Large intestine (tissue), 3 donors: ENCODE measurements at regions not wholly inside any gene's neighbourhood (a gene's known extent, or its start where the extent isn't known, plus 50 kb on each side); places are given as distances from the start of the nearest gene placed in this dataset.
"Not testable (repeated sequence)": the region's sequence is repeated elsewhere in the genome, so short reads cannot be mapped to it uniquely, and the experiment has no call there.

Experiments
- DNase-seq, 2 donors: peaks; one replicate each; pipeline versions ENCODE4 v3.0.0 to v3.0.0-alpha.2; 2013
- H3K27ac ChIP-seq: one replicate; pipeline ENCODE4 v1.5.1; 2013; ENCODE audit warnings: low read length
- H3K27me3 ChIP-seq: 2 replicates; pipeline ENCODE4 v1.6.1; 2013; ENCODE audit warnings: low read length; ENCODE audit not compliant: control insufficient read depth, insufficient read depth
- H3K36me3 ChIP-seq: 2 replicates; pipeline ENCODE4 v1.6.1; 2013; ENCODE audit warnings: low read length; ENCODE audit not compliant: control insufficient read depth, insufficient read depth
- H3K4me1 ChIP-seq: one replicate; pipeline ENCODE4 v1.6.1; 2013; ENCODE audit warnings: low read length; ENCODE audit not compliant: control insufficient read depth, insufficient read depth
- H3K4me3 ChIP-seq: one replicate; pipeline ENCODE4 v1.5.1; 2013; ENCODE audit warnings: low read length
- H3K9me3 ChIP-seq: one replicate; pipeline ENCODE4 v1.6.1; 2013; ENCODE audit warnings: mild to moderate bottlenecking, low read depth, low read length, moderate library complexity; ENCODE audit not compliant: control insufficient read depth
- WGBS: methylation state at CpG from one replicate; pipeline ENCODE4 v1.1.5; 2013; ENCODE audit warnings: low lambda C conversion rate; ENCODE audit not compliant: insufficient coverage; 5-methylcytosine and 5-hydroxymethylcytosine counted together

DNA sequence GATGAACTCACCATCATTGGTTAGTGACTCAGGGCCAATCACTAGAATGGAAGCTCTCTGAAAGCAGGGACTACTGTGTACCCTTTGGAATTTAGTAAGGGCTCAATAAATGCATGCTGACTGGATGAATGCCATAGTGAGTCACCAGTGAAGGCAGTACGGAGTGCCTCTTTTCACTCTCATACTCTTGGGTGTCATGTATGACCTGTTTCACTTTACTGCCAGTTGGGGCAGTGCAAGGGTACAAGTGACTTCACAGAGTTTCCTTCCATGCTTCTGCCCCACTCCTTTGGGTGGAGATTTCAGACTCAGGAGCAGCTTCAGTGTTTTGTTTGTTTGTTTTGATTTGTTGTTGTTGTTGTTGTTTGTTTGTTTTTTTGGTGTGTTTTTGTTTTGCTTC, 57.7 kb downstream of the SOX3 start:
- no peaks in the 10 kb centered on the region for H3K4me1 ChIP-seq
- H3K36me3 ChIP-seq, result no peaks in the 10 kb centered on the region
- H3K27me3 ChIP-seq, result no peaks in the 10 kb centered on the region
- DNase-seq, result no peak
- no peak overlapping the region for H3K27ac ChIP-seq
- no peak overlapping the region for H3K4me3 ChIP-seq
- no CpG with 5 or more reads among the region's 1 CpG for WGBS
- H3K9me3 ChIP-seq, result no peaks in the 10 kb centered on the region

DNA sequence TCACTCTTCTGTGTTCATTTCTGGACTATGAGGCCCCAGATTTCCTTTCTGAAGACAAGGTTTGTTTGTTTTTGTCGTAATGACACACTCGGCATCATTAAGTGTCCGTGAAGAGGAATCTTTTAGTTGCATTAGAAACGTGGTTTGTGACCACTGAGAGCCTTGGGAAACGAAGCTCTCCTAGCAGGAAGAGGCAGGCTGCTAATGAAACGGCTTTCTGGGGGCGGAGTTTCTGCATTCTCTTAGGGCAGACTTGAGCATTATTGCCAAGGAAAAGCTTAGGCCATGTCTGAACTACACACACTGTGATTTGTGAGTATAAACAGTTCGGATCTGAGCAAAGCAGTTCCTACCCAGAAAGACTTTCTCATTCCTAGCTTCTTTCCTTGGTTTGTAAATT, 64.0 kb downstream of the SOX3 start:
- H3K4me3 ChIP-seq, result no peak overlapping the region
- H3K4me1 ChIP-seq, result no peaks in the 10 kb centered on the region
- H3K27me3 ChIP-seq, result peaks cover 8% of the 10 kb centered on the region
- WGBS, result no CpG with 5 or more reads among the region's 8 CpGs
- no peaks in the 10 kb centered on the region for H3K9me3 ChIP-seq
- DNase-seq, result peak in 1 of 2 donors; percentile 3
- no peaks in the 10 kb centered on the region for H3K36me3 ChIP-seq
- no peak overlapping the region for H3K27ac ChIP-seq

DNA sequence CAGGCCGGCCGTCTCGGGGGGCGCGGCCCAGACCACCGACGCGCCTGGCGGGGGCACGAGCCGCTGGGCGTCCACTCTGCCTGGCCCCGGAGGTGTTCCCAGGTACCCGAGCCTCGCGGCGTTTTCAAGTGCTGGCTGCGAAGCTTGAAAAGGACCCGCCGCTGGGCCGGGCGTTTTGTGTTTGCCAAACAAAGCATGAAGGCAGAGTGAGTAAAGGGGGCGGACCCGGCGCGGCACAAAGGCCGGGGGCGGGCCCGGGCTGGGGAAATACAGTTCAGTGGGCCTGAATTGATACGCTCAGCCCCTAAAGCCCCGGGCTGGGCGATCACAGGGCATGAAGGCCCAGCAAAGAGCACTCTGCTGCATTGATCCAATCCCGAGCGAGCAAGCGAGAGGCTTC, 65.4 kb downstream of the SOX3 start:
- no peaks in the 10 kb centered on the region for H3K9me3 ChIP-seq
- WGBS, result no CpG with 5 or more reads among the region's 35 CpGs
- DNase-seq, result no peak
- H3K27me3 ChIP-seq, result peaks cover 8% of the 10 kb centered on the region
- no peaks in the 10 kb centered on the region for H3K4me1 ChIP-seq
- no peaks in the 10 kb centered on the region for H3K36me3 ChIP-seq
- no peak overlapping the region for H3K4me3 ChIP-seq
- no peak overlapping the region for H3K27ac ChIP-seq

DNA sequence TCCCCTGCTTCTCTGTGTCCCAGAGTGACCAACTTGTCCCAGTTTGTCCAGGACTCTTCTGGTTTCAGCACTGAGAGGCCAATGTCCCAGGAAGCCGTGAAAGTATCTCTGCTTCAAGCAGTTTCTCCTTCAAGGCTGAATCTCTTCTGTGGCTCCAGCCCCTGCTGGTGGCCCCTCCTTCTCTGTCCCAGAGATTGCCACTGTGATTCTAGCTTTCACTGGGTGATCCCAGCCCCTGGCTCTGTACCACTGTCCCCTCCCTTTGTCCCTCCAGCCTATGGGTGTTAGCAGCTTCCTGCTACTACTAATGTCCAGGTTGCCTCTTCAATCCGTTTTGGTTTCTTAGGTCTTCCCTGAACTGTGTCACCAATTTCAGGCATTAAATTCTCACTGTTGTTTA, 70.5 kb downstream of the SOX3 start:
- WGBS, result no CpG with 5 or more reads among the region's 2 CpGs
- H3K4me1 ChIP-seq, result no peaks in the 10 kb centered on the region
- no peaks in the 10 kb centered on the region for H3K9me3 ChIP-seq
- H3K27me3 ChIP-seq, result peaks cover 4% of the 10 kb centered on the region
- no peak overlapping the region for H3K4me3 ChIP-seq
- no peak overlapping the region for H3K27ac ChIP-seq
- H3K36me3 ChIP-seq, result no peaks in the 10 kb centered on the region
- no peak for DNase-seq

DNA sequence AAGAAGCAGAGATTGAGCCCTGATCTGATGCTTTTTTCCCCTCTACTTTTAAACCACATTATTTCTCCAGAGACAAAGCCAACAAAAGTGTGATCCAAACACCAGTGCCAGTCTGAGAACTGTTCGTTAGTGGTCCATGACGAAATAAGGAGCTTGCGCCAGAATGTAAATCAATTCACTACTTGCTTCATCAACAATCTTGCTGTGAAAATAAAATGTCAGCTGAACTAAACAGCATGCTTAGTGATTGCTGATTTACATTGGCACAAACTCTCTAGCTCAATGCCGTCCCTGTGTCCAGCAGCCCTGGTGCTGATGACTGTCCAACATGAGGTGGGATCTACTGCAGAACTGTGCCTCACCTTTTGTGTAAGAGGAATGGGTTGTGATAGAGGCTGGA, 71.3 kb downstream of the SOX3 start:
- no CpG with 5 or more reads among the region's 4 CpGs for WGBS
- Histone ChIP-seq H3K9me3 (no peaks in the 10 kb centered on the region), H3K36me3 (no peaks in the 10 kb centered on the region), H3K4me1 (no peaks in the 10 kb centered on the region), H3K4me3 (no peak overlapping the region), H3K27me3 (no peaks in the 10 kb centered on the region), H3K27ac (no peak overlapping the region)
- no peak for DNase-seq

DNA sequence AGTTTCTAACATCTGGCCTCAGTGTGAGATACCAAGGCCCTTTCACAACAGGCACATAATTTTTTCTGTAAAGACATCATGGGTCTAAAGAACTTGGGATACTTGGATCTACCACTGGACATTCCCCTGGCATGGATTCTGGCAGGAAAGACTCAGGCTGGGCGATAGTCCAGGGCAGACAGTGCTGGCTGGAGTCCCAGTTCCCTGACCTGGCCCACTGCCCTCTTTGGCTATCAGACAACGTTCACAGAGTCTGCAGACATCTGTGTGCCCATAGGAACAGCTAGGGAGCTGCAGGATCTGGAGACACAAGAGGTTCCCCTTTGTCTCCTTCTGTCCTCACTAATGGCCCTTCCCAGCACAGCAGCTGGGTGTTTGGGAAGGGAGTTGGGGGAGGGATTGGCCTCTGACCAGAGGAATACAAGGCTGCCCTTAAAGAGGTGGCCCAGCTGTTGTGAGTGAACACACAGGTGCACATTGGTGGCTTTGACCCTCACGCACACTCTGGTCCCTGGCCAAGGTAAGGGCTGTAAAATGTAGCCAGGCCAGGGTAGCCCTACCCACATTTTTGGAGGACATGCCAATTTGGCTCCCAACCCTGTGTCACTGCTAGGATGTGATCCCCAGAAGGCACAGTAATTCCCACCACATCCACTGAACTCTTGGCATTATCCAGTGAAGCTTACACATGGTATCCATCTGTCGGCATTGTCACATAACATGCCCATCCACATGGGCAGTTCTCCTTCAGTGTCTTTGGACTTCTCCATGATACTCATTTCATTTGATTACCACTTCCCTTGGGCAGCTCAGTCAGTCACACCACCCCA, 72.3 kb downstream of the SOX3 start:
- no peak overlapping the region for H3K27ac ChIP-seq
- no CpG with 5 or more reads among the region's 4 CpGs for WGBS
- no peaks in the 10 kb centered on the region for H3K4me1 ChIP-seq
- DNase-seq, result no peak
- no peaks in the 10 kb centered on the region for H3K27me3 ChIP-seq
- H3K4me3 ChIP-seq, result no peak overlapping the region
- no peaks in the 10 kb centered on the region for H3K9me3 ChIP-seq
- H3K36me3 ChIP-seq, result no peaks in the 10 kb centered on the region

DNA sequence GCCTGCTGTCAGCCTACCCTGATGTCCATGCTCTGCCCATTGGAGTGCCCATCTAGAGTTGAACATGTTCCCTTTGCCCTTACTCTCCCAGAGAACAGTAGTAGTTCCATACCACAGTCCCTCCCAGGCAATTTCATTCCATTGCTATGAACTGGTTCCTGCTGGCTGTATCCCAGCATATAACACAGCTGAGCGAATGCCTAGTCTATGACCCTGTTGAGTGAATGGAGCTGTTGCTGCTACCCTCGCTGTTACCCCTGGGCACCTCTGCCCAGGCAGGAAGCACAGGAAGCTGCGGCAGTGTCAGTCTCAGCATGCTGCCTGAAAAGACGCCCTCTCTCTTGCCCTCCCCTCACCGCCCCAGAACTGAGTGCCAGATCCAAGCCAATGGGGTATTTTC, 73.3 kb downstream of the SOX3 start:
- Histone ChIP-seq H3K4me1 (no peaks in the 10 kb centered on the region), H3K36me3 (no peaks in the 10 kb centered on the region), H3K9me3 (no peaks in the 10 kb centered on the region), H3K27me3 (no peaks in the 10 kb centered on the region), H3K4me3 (no peak overlapping the region), H3K27ac (no peak overlapping the region)
- no peak for DNase-seq
- no CpG with 5 or more reads among the region's 5 CpGs for WGBS

DNA sequence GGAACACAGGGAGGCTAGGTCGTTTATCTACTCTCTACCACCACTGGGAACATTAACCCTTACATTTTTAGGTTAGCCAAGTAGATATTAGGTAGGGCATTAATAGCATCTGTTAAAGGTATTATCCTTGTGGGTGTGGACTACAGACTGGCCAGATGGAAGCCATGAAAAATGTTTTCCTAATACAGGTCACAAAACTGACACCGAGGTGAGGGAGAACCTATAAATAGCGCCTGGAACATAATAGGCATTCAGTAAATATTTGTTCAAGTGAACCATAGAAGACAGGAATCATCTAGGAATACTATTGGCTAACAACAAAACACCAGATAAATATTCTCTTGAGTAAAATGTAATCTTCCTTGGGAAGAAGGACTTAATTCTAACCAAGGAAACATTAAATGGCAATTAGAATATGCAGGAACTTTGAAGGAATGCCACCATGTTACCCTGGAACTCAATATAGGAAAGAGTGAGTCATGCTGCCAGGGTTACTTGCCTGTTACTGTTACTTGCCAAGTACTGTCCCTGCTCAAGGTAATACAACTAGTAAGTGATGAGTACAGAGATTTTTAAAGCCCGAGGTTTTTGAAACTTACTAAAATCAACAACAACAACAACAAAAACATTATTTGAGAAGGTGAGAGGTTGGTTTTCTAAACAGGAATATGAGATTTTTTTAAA, 79.0 kb downstream of the SOX3 start:
- Histone ChIP-seq H3K27me3 (no peaks in the 10 kb centered on the region), H3K9me3 (no peaks in the 10 kb centered on the region), H3K4me3 (no peak overlapping the region), H3K4me1 (no peaks in the 10 kb centered on the region), H3K36me3 (no peaks in the 10 kb centered on the region), H3K27ac (no peak overlapping the region)
- DNase-seq, result no peak
- no CpG with 5 or more reads among the region's 4 CpGs for WGBS

DNA sequence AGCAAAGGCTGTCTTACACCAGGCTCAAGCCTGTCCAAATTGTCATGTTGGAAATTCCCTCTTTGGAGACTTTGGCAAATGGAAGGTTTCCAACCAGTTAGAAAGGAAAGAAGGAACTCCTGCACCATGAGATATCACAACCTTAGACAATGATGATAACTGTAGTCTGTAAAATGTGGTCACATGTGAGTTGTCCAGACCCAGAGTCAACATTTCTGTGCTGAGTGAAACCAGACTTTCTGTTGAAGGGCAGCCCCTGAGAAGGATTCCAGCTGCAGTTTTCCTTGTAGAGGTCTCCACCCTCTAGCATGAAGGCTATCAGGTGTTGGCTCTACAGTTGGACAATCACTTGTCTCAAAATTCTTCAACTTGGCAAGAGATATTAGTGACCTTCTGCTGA, 82.4 kb downstream of the SOX3 start:
- H3K36me3 ChIP-seq, result no peaks in the 10 kb centered on the region
- H3K4me3 ChIP-seq, result no peak overlapping the region
- H3K27me3 ChIP-seq, result no peaks in the 10 kb centered on the region
- DNase-seq, result no peak
- H3K27ac ChIP-seq, result no peak overlapping the region
- no peaks in the 10 kb centered on the region for H3K9me3 ChIP-seq
- no peaks in the 10 kb centered on the region for H3K4me1 ChIP-seq

DNA sequence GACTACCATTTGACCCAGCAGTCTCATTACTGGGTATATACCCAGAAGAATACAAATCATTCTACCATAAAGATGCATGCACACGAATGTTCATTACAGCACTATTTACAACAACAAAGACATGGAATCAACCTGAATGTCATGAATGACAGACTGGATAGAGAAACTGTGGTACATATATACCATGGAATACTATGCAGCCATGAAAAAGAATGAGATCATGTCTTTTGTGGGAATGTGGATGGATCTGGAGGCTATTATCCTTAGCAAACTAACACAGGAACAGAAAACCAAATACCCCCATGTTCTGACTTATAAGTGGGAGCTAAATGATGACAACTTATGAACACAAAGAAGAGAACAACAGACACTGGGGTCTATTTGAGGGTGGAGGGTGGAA, 102.7 kb downstream of the SOX3 start:
- not testable (repeated sequence) for DNase-seq, H3K9me3 ChIP-seq, H3K27me3 ChIP-seq, H3K27ac ChIP-seq, H3K4me3 ChIP-seq, H3K36me3 ChIP-seq, H3K4me1 ChIP-seq
- no CpG with 5 or more reads among the region's 1 CpG for WGBS

DNA sequence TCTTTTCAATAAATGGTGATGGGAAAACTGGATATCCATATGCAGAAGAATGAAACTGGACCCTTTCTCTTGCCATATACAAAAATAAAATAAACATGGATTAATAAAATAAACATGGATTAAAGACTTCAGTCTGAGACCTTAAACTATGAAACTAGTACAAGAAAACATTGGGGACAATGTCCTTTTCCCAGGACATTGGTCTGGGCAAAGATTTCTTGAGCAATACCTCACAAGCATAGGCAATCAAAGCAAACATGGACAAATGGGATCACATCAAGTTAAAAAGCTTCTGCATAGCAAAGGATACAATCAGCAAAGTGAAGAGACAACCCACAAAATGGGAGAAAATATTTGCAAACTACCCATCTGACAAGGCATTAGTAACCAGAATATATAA, 108.5 kb downstream of the SOX3 start:
- not testable (repeated sequence) for H3K27ac ChIP-seq, DNase-seq, H3K4me3 ChIP-seq, H3K9me3 ChIP-seq, H3K36me3 ChIP-seq, H3K4me1 ChIP-seq, H3K27me3 ChIP-seq
